H9 (cell line): ENCODE measurements at regions not wholly inside any gene's neighbourhood (a gene's known extent, or its start where the extent isn't known, plus 50 kb on each side); places are given as distances from the start of the nearest gene placed in this dataset.

Experiments used
- DNase-seq: peaks from one replicate; pipeline ENCODE4 v3.0.0-alpha.2; 2017
- H2AFZ ChIP-seq: one replicate; pipeline ENCODE4 v1.6.1; 2013; ENCODE audit warnings: mild to moderate bottlenecking, low read length, control low read depth, moderate library complexity
- H2AK5ac ChIP-seq: 2 replicates; pipeline ENCODE4 v1.6.1; 2013; ENCODE audit warnings: low read length, control low read depth, mixed read lengths; ENCODE audit not compliant: insufficient read length
- H2BK120ac ChIP-seq: one replicate; pipeline ENCODE4 v1.6.1; 2013; ENCODE audit warnings: low read depth, mild to moderate bottlenecking, low read length, control low read depth, inconsistent platforms; ENCODE audit not compliant: poor library complexity, severe bottlenecking
- H2BK12ac ChIP-seq: 2 replicates; pipeline ENCODE4 v1.6.1; 2013; ENCODE audit warnings: low read length, control low read depth, mixed read lengths, low read depth; ENCODE audit not compliant: insufficient read length
- H2BK15ac ChIP-seq: 2 replicates; pipeline ENCODE4 v1.6.1; 2013; ENCODE audit warnings: low read depth, low read length, control low read depth
- H2BK20ac ChIP-seq: one replicate; pipeline ENCODE4 v1.6.1; 2013; ENCODE audit warnings: low read depth, mild to moderate bottlenecking, low read length, control low read depth, inconsistent platforms; ENCODE audit not compliant: poor library complexity, severe bottlenecking
- H2BK5ac ChIP-seq: 2 replicates; pipeline ENCODE4 v1.6.1; 2013; ENCODE audit warnings: low read length, control low read depth, mixed read lengths; ENCODE audit not compliant: insufficient read length
- H3K14ac ChIP-seq: 2 replicates; pipeline ENCODE4 v1.6.1; 2013; ENCODE audit warnings: low read length, control low read depth; ENCODE audit not compliant: insufficient read depth
- H3K18ac ChIP-seq: 2 replicates; pipeline ENCODE4 v1.6.1; 2013; ENCODE audit warnings: low read depth, mild to moderate bottlenecking, mixed read lengths, low read length, control low read depth; ENCODE audit not compliant: insufficient read length
- H3K23ac ChIP-seq: 2 replicates; pipeline ENCODE4 v1.6.1; 2013; ENCODE audit warnings: low read length, control low read depth, mixed read lengths, low read depth; ENCODE audit not compliant: insufficient read length
- H3K23me2 ChIP-seq: 2 replicates; pipeline ENCODE4 v1.6.1; 2013; ENCODE audit warnings: low read depth, mild to moderate bottlenecking, mixed read lengths, low read length, control low read depth; ENCODE audit not compliant: insufficient read length, poor library complexity, severe bottlenecking
- H3K27ac ChIP-seq: 2 replicates; pipeline ENCODE4 v1.5.1; 2013; ENCODE audit warnings: low read length, control low read depth, mixed read lengths, low read depth; ENCODE audit not compliant: insufficient read length
- H3K27me3 ChIP-seq: 2 replicates; pipeline ENCODE4 v1.6.1; 2013; ENCODE audit warnings: low read length, control low read depth, inconsistent platforms; ENCODE audit not compliant: insufficient read depth
- H3K4ac ChIP-seq: 2 replicates; pipeline ENCODE4 v1.6.1; 2013; ENCODE audit warnings: low read depth, mild to moderate bottlenecking, control low read depth, inconsistent platforms, low read length, moderate library complexity
- H3K4me1 ChIP-seq: 2 replicates; pipeline ENCODE4 v1.6.1; 2013; ENCODE audit warnings: low read length, control low read depth, inconsistent platforms; ENCODE audit not compliant: insufficient read depth
- H3K4me2 ChIP-seq: 2 replicates; pipeline ENCODE4 v1.6.1; 2013; ENCODE audit warnings: low read length, control low read depth, mixed read lengths; ENCODE audit not compliant: insufficient read length, insufficient read depth
- H3K56ac ChIP-seq: 2 replicates; pipeline ENCODE4 v1.6.1; 2013; ENCODE audit warnings: low read depth, mild to moderate bottlenecking, mixed read lengths, low read length, control low read depth; ENCODE audit not compliant: insufficient read length
- H3K79me1 ChIP-seq: 2 replicates; pipeline ENCODE4 v1.6.1; 2013; ENCODE audit warnings: low read depth, mild to moderate bottlenecking, moderate library complexity, low read length, control low read depth, inconsistent platforms; ENCODE audit not compliant: insufficient read depth, poor library complexity, severe bottlenecking
- H3K79me2 ChIP-seq: 2 replicates; pipeline ENCODE4 v1.6.1; 2013; ENCODE audit warnings: low read length, control low read depth, inconsistent platforms; ENCODE audit not compliant: insufficient read depth
- H3K9ac ChIP-seq: 2 replicates; pipeline ENCODE4 v1.6.1; 2013; ENCODE audit warnings: low read length, control low read depth, mixed read lengths; ENCODE audit not compliant: insufficient read length; ENCODE audit errors: extremely low read depth
- H3K9me3 ChIP-seq: one replicate; pipeline ENCODE4 v1.6.1; 2013; ENCODE audit warnings: low read depth, low read length, inconsistent platforms; ENCODE audit not compliant: control insufficient read depth
- H3T11ph ChIP-seq: one replicate; pipeline ENCODE4 v1.6.1; 2013; ENCODE audit warnings: mild to moderate bottlenecking, low read length, control low read depth, inconsistent platforms
- H4K20me1 ChIP-seq: one replicate; pipeline ENCODE4 v1.6.1; 2013; ENCODE audit not compliant: control insufficient read depth, insufficient read length, insufficient read depth
- H4K5ac ChIP-seq: 2 replicates; pipeline ENCODE4 v1.6.1; 2013; ENCODE audit warnings: low read depth, mild to moderate bottlenecking, mixed read lengths, low read length, control low read depth; ENCODE audit not compliant: insufficient read length
- H4K8ac ChIP-seq: replicated peaks from 2 replicates; pipeline ENCODE4 v1.6.1; 2013; ENCODE audit warnings: low read length, control low read depth, mixed read lengths, low read depth; ENCODE audit not compliant: insufficient read length
- H4K91ac ChIP-seq: 2 replicates; pipeline ENCODE4 v1.6.1; 2013; ENCODE audit warnings: low read depth, mild to moderate bottlenecking, moderate library complexity, mixed read lengths, low read length, control low read depth; ENCODE audit not compliant: insufficient read length
- H3K27ac Mint-ChIP-seq, 3 experiments: 2 replicates in 2 of 3; 3 replicates in 1 of 3; pipeline ENCODE4 v1.8.0; 2020 to 2021; ENCODE audit warnings: mixed read lengths in 3 of 3, mild to moderate bottlenecking in 1 of 3, moderate library complexity in 1 of 3
- H3K27me3 Mint-ChIP-seq: 2 replicates; pipeline ENCODE4 v1.8.0; 2021; ENCODE audit warnings: low read depth, mild to moderate bottlenecking, moderate library complexity, mixed read lengths
- H3K36me3 Mint-ChIP-seq, 3 experiments: 2 replicates in 2 of 3; 3 replicates in 1 of 3; pipeline ENCODE4 v1.8.0; 2020 to 2021; ENCODE audit warnings: low read depth in 3 of 3, mixed read lengths in 3 of 3; ENCODE audit not compliant: insufficient read depth in 1 of 3
- H3K4me1 Mint-ChIP-seq, 2 experiments: 2 replicates each; pipeline ENCODE4 v1.8.0; 2020; ENCODE audit warnings: mixed read lengths in 2 of 2
- H3K4me3 Mint-ChIP-seq, 2 experiments: 2 replicates in 1 of 2; 3 replicates in 1 of 2; pipeline ENCODE4 v1.8.0; 2020 to 2021; ENCODE audit warnings: mild to moderate bottlenecking in 2 of 2, mixed read lengths in 2 of 2, moderate library complexity in 1 of 2
- H3K9me3 Mint-ChIP-seq, 2 experiments: 2 replicates in 1 of 2; 3 replicates in 1 of 2; pipeline ENCODE4 v1.8.0; 2020; ENCODE audit warnings: mild to moderate bottlenecking in 2 of 2, mixed read lengths in 2 of 2, moderate library complexity in 1 of 2
- WGBS: extraction: QIAGEN DNeasy Blood & Tissue Kit; methylation state at CpG from one replicate; pipeline ENCODE4 v1.1.7; 2013; ENCODE audit warnings: missing lambda C conversion rate, low lambda C conversion rate, mixed read lengths; ENCODE audit not compliant: insufficient read length; ENCODE audit errors: extremely low coverage; 5-methylcytosine and 5-hydroxymethylcytosine counted together
- TF ChIP-seq, protein P1 (sequence below): fragments of 200-600 bp; sonication (generic); conservative IDR thresholded peaks from 3 replicates; pipeline ENCODE4 v1.8.0; 2021; ENCODE audit warnings: antibody characterized with exemption, mild to moderate bottlenecking

DNA sequence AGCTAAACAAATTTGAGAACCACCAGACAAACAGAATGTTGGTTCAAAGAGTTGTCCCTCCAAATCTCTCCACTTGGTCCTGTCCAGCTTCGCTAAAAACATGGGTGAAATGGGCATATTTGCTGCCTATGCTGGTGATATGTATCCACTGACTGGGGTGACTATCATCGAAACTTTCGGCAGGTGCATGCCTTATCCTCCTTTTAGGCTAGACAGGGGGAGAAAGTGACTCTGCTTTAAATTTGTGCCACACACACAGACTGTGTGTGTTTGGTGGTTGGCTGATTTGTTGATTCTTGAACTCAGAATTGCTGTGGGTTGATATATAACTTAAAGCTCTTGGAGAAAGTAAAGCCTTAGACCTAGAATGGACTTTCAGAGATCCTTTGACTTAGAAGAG, 324.1 kb upstream of the NT5C1B start:
- Histone ChIP-seq H4K91ac (no peak overlapping the region), H2BK15ac (no peak overlapping the region), H3K9ac (no peak overlapping the region), H4K5ac (no peak overlapping the region), H2BK5ac (no peak overlapping the region), H3K23me2 (no peaks in the 10 kb centered on the region), H3K4me1 (no peaks in the 10 kb centered on the region; the same call in 1 of the 2 replicates), H3K27ac (no peak overlapping the region), H3K27me3 (no peaks in the 10 kb centered on the region), H4K8ac (no peak overlapping the region), H3K9me3 (no peaks in the 10 kb centered on the region), H2AFZ (no peak overlapping the region), H3K23ac (no peak overlapping the region), H3K4ac (no peak overlapping the region), H3K79me1 (no peaks in the 10 kb centered on the region), H3K79me2 (no peaks in the 10 kb centered on the region), H3T11ph (no peak overlapping the region), H3K18ac (no peak overlapping the region), H2BK120ac (no peak overlapping the region), H2AK5ac (no peak overlapping the region), H3K4me2 (no peak overlapping the region), H3K56ac (no peak overlapping the region), H2BK20ac (no peak overlapping the region), H4K20me1 (no peaks in the 10 kb centered on the region), H3K14ac (no peak overlapping the region), H2BK12ac (no peak overlapping the region)
- H3K27ac Mint-ChIP-seq: no peak overlapping the region
- DNase-seq: no peak
- no peak overlapping the region for H3K4me3 Mint-ChIP-seq
- no peaks in the 10 kb centered on the region for H3K36me3 Mint-ChIP-seq
- H3K4me1 Mint-ChIP-seq: peaks cover 11 to 12% of the 10 kb centered on the region in 2 experiments
- H3K9me3 Mint-ChIP-seq: no peaks in the 10 kb centered on the region
- WGBS: no CpG with 5 or more reads among the region's 3 CpGs
- TF ChIP-seq, protein P1, sequence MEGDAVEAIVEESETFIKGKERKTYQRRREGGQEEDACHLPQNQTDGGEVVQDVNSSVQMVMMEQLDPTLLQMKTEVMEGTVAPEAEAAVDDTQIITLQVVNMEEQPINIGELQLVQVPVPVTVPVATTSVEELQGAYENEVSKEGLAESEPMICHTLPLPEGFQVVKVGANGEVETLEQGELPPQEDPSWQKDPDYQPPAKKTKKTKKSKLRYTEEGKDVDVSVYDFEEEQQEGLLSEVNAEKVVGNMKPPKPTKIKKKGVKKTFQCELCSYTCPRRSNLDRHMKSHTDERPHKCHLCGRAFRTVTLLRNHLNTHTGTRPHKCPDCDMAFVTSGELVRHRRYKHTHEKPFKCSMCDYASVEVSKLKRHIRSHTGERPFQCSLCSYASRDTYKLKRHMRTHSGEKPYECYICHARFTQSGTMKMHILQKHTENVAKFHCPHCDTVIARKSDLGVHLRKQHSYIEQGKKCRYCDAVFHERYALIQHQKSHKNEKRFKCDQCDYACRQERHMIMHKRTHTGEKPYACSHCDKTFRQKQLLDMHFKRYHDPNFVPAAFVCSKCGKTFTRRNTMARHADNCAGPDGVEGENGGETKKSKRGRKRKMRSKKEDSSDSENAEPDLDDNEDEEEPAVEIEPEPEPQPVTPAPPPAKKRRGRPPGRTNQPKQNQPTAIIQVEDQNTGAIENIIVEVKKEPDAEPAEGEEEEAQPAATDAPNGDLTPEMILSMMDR: no peak
- H3K27me3 Mint-ChIP-seq: peaks cover 3% of the 10 kb centered on the region; the same call in 1 of the 2 replicates
